ENCODE measurements at regions not wholly inside any gene's neighbourhood (a gene's known extent, or its start where the extent isn't known, plus 50 kb on each side); places are given as distances from the start of the nearest gene placed in this dataset.

DNA sequence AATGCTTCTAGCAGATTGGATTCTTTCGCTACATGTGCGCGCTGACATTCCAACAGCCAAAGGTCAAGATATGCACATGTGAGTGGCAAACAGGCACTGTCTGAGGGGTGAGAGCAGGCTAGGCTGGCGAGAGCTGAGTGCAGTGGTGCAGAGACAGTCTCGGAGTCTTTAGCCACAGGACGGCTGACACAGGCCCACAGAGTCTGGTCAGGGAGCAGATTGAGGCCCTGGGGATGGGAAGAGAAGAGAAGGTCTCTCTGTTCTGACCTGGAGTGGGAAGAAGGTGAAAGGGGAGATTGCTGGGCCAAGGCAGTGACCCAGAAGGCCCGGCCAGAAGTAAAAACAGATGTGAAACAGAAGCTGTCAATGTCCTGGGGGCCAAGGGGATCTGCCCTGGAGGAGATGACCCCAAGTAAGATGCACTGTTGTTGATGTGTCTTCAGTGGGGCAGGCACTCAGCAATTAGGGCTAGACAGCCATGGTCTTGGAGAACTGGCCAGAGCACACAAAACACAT is 197.8 kb downstream of the ETS1 start:
- H3K4me1 ChIP-seq (ENCODE audit: insufficient read depth, low read length, poor library complexity, severe bottlenecking) = peaks cover 15% of the 10 kb centered on the region
- no peaks in the 10 kb centered on the region for H3K9me2 ChIP-seq (replicated peaks; ENCODE audit: low read depth, low read length)
- TF ChIP-seq, protein P1, sequence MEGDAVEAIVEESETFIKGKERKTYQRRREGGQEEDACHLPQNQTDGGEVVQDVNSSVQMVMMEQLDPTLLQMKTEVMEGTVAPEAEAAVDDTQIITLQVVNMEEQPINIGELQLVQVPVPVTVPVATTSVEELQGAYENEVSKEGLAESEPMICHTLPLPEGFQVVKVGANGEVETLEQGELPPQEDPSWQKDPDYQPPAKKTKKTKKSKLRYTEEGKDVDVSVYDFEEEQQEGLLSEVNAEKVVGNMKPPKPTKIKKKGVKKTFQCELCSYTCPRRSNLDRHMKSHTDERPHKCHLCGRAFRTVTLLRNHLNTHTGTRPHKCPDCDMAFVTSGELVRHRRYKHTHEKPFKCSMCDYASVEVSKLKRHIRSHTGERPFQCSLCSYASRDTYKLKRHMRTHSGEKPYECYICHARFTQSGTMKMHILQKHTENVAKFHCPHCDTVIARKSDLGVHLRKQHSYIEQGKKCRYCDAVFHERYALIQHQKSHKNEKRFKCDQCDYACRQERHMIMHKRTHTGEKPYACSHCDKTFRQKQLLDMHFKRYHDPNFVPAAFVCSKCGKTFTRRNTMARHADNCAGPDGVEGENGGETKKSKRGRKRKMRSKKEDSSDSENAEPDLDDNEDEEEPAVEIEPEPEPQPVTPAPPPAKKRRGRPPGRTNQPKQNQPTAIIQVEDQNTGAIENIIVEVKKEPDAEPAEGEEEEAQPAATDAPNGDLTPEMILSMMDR (conservative IDR thresholded peaks at IDR 0.05; ENCODE audit: low read length) = no peak
- TF ChIP-seq EZH2phosphoT487 (IDR thresholded peaks at IDR 0.05; ENCODE audit: borderline replicate concordance) = no peak
- H2AFZ ChIP-seq (ENCODE audit: low read length) = no peak overlapping the region
- no peaks in the 10 kb centered on the region for H3K36me3 ChIP-seq (ENCODE audit: insufficient read depth, low read length)
- H3K4me2 ChIP-seq (ENCODE audit: low read depth, low read length, poor library complexity, severe bottlenecking) = no peak overlapping the region
- H4K20me1 ChIP-seq (ENCODE audit: insufficient read depth, low read length, poor library complexity, severe bottlenecking) = no peaks in the 10 kb centered on the region
- no peaks in the 10 kb centered on the region for H3K27me3 ChIP-seq (ENCODE audit: insufficient read depth, low read length, poor library complexity, severe bottlenecking)
- H3F3A ChIP-seq (ENCODE audit: low read depth) = no peaks in the 10 kb centered on the region
- H3K4me3 ChIP-seq (ENCODE audit: low read length, poor library complexity, severe bottlenecking) = no peak overlapping the region
- H3K9ac ChIP-seq (ENCODE audit: low read depth, low read length, poor library complexity, severe bottlenecking) = no peak overlapping the region
- no peaks in the 10 kb centered on the region for H3K79me2 ChIP-seq (ENCODE audit: insufficient read depth, low read length)
- no peaks in the 10 kb centered on the region for H3K9me3 ChIP-seq (ENCODE audit: insufficient read depth, low read depth, low read length)

DNA sequence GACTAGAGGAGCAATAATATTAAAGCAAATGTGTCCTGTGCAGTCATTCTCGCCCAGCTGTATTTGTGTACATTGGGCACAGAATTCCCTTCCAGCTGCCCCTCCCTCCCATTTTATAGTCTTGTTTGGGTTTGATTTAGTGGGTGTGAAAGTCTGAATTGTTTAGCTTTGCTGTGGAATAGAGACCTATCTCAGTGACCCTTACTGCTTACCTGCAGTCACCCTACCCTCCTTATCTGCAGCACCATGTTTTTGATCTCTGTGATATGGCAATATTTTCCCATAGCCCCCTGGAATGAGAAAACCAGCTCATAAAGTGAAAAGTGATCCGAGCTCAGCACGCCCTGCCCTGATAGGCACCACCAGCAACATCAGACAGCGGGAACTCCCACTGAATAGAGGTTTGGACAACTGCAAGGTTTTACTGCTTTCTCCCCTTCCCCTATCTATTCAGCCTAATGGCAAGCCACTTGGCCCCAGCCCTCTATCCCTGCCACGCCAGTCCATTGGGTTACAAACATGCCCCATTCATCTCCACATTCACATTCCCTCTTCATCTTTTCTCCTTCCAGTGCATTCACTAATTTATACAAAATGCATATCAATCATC is 199.0 kb downstream of the ETS1 start:
- TF ChIP-seq EZH2phosphoT487 (IDR thresholded peaks at IDR 0.05; ENCODE audit: borderline replicate concordance) = no peak
- TF ChIP-seq, protein P1 (conservative IDR thresholded peaks at IDR 0.05; ENCODE audit: low read length) = no peak
- no peaks in the 10 kb centered on the region for H3K9me3 ChIP-seq (ENCODE audit: insufficient read depth, low read depth, low read length)
- H3K4me1 ChIP-seq (ENCODE audit: insufficient read depth, low read length, poor library complexity, severe bottlenecking) = peaks cover 15% of the 10 kb centered on the region
- no peak overlapping the region for H3K4me2 ChIP-seq (ENCODE audit: low read depth, low read length, poor library complexity, severe bottlenecking)
- H3K9ac ChIP-seq (ENCODE audit: low read depth, low read length, poor library complexity, severe bottlenecking) = no peak overlapping the region
- H3K27me3 ChIP-seq (ENCODE audit: insufficient read depth, low read length, poor library complexity, severe bottlenecking) = no peaks in the 10 kb centered on the region
- no peaks in the 10 kb centered on the region for H4K20me1 ChIP-seq (ENCODE audit: insufficient read depth, low read length, poor library complexity, severe bottlenecking)
- no peaks in the 10 kb centered on the region for H3K36me3 ChIP-seq (ENCODE audit: insufficient read depth, low read length)
- H2AFZ ChIP-seq (ENCODE audit: low read length) = no peak overlapping the region
- no peaks in the 10 kb centered on the region for H3K9me2 ChIP-seq (replicated peaks; ENCODE audit: low read depth, low read length)
- H3F3A ChIP-seq (ENCODE audit: low read depth) = no peaks in the 10 kb centered on the region
- H3K79me2 ChIP-seq (ENCODE audit: insufficient read depth, low read length) = no peaks in the 10 kb centered on the region
- no peak overlapping the region for H3K4me3 ChIP-seq (ENCODE audit: low read length, poor library complexity, severe bottlenecking)

DNA sequence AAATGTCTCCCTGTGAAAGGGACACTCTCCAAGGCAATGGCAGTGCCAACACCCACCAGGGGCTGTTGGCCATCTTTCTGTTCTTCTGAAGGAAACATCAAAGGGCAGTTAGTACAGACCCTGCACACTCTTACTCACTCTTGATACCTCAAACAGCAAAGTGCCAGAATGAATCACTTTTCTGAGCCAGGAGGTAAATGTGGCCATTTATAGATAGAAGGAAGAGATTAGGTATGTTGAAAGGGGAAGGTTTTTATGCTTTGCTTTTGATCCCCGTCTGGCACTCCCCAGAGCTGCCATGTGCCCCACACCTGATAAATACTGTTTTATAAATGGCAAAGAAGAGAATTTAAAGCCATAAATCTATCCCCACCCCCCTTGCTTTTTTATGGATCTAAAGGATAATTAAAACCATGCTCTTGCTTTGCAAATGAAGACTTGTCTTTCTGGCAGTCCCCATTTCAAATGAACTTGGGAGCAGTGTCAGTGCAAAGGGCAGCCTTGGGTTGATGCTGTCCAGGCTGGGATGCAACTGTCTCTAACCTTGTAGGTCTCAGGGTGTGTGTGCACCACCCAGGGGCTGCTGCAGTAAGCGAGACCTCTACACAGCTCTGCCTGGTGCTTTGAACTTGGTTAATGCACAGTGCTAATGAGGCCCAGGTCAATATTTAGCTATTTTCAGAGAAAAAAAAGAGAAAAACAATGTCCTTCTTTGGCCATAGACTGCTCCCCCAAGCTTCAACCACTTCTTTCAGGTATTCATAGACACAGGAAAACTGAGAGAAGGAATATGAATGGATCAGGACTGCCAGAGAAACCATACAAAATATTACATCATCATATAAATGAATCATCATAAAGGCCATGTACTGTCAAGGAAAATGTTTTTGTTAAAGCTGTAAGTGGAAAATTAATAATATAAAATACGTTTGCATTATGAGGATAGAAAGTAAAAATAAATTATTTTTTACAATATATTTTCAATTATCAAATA is 207.5 kb downstream of the ETS1 start:
- no peaks in the 10 kb centered on the region for H3K79me2 ChIP-seq (ENCODE audit: insufficient read depth, low read length)
- TF ChIP-seq, protein P1 (conservative IDR thresholded peaks at IDR 0.05; ENCODE audit: low read length) = peak; percentile 33
- no peak for TF ChIP-seq EZH2phosphoT487 (IDR thresholded peaks at IDR 0.05; ENCODE audit: borderline replicate concordance)
- no peaks in the 10 kb centered on the region for H3K36me3 ChIP-seq (ENCODE audit: insufficient read depth, low read length)
- H4K20me1 ChIP-seq (ENCODE audit: insufficient read depth, low read length, poor library complexity, severe bottlenecking) = no peaks in the 10 kb centered on the region
- peak overlapping the region; percentile 58 for H3K4me2 ChIP-seq (ENCODE audit: low read depth, low read length, poor library complexity, severe bottlenecking)
- no peak overlapping the region; the same call in 1 of the 2 replicates for H2AFZ ChIP-seq (ENCODE audit: low read length)
- no peaks in the 10 kb centered on the region for H3K27me3 ChIP-seq (ENCODE audit: insufficient read depth, low read length, poor library complexity, severe bottlenecking)
- H3K9me2 ChIP-seq (replicated peaks; ENCODE audit: low read depth, low read length) = no peaks in the 10 kb centered on the region
- H3K9ac ChIP-seq (ENCODE audit: low read depth, low read length, poor library complexity, severe bottlenecking) = peak overlapping the region; percentile 65
- peaks cover 19% of the 10 kb centered on the region for H3F3A ChIP-seq (ENCODE audit: low read depth)
- peaks cover 23% of the 10 kb centered on the region for H3K9me3 ChIP-seq (ENCODE audit: insufficient read depth, low read depth, low read length)
- peak overlapping the region; percentile 23 for H3K4me3 ChIP-seq (ENCODE audit: low read length, poor library complexity, severe bottlenecking)
- peaks cover 41% of the 10 kb centered on the region for H3K4me1 ChIP-seq (ENCODE audit: insufficient read depth, low read length, poor library complexity, severe bottlenecking)
